ENCODE measurements at regions not wholly inside any gene's neighbourhood (a gene's known extent, or its start where the extent isn't known, plus 50 kb on each side); places are given as distances from the start of the nearest gene placed in this dataset.

GRCh38 chr5:27437594-27438200 is 399.3 kb upstream of the CDH9 start:
- Mint-ChIP-seq H3K4me1 (no peaks in the 10 kb centered on the region), H3K9me3 (peaks cover 11 to 20% of the 10 kb centered on the region in 2 donors), H3K4me3 (no peak overlapping the region), H3K27me3 (no peaks in the 10 kb centered on the region), H3K27ac (no peak overlapping the region)
- no peak for ATAC-seq
- DNase-seq: no peak

GRCh38 chr5:27434335-27434734 is 395.9 kb upstream of the CDH9 start:
- no peak overlapping the region for H3K27ac Mint-ChIP-seq
- H3K4me3 Mint-ChIP-seq: no peak overlapping the region
- H3K4me1 Mint-ChIP-seq: no peaks in the 10 kb centered on the region
- DNase-seq (no peak), ATAC-seq (no peak)
- no peaks in the 10 kb centered on the region for H3K27me3 Mint-ChIP-seq
- peaks cover 18 to 22% of the 10 kb centered on the region in 2 donors for H3K9me3 Mint-ChIP-seq

- Mint-ChIP-seq H3K4me1 (no peaks in the 10 kb centered on the region), H3K27me3 (no peaks in the 10 kb centered on the region), H3K27ac (no peak overlapping the region), H3K4me3 (no peak overlapping the region), H3K9me3 (peaks cover 16% of the 10 kb centered on the region in 2 donors)
- no peak for DNase-seq
- ATAC-seq: no peak
These were observed 375.7 kb upstream of the CDH9 start for GRCh38 chr5:27414099-27414498.

- H3K4me3 Mint-ChIP-seq: no peak overlapping the region
- DNase-seq (no peak), ATAC-seq (no peak)
- no peaks in the 10 kb centered on the region for H3K27me3 Mint-ChIP-seq
- no peak overlapping the region for H3K27ac Mint-ChIP-seq
- peaks cover 8 to 21% of the 10 kb centered on the region in 2 donors for H3K9me3 Mint-ChIP-seq
- H3K4me1 Mint-ChIP-seq: no peaks in the 10 kb centered on the region
These were observed 374.0 kb upstream of the CDH9 start for GRCh38 chr5:27412384-27412783.

- Mint-ChIP-seq H3K4me1 (no peaks in the 10 kb centered on the region), H3K9me3 (peaks cover 0 to 5% of the 10 kb centered on the region in 2 donors), H3K4me3 (no peak overlapping the region), H3K27ac (no peak overlapping the region), H3K27me3 (no peaks in the 10 kb centered on the region)
- ATAC-seq: no peak
- DNase-seq: no peak
These were observed 367.6 kb upstream of the CDH9 start for GRCh38 chr5:27406020-27406419.

- no peak overlapping the region for H3K4me3 Mint-ChIP-seq
- H3K27me3 Mint-ChIP-seq: no peaks in the 10 kb centered on the region
- peaks cover 7 to 15% of the 10 kb centered on the region in 2 donors for H3K9me3 Mint-ChIP-seq
- no peak for DNase-seq
- H3K4me1 Mint-ChIP-seq: no peaks in the 10 kb centered on the region
- ATAC-seq: no peak
- no peak overlapping the region for H3K27ac Mint-ChIP-seq
These were observed 365.0 kb upstream of the CDH9 start for GRCh38 chr5:27403243-27403882.

- Mint-ChIP-seq H3K4me3 (no peak overlapping the region), H3K9me3 (peaks cover 7 to 11% of the 10 kb centered on the region in 2 donors), H3K27ac (no peak overlapping the region), H3K4me1 (no peaks in the 10 kb centered on the region), H3K27me3 (no peaks in the 10 kb centered on the region)
- DNase-seq: no peak
- no peak for ATAC-seq
These were observed 364.4 kb upstream of the CDH9 start for GRCh38 chr5:27402828-27403227.

GRCh38 chr5:27396998-27397397 is 358.6 kb upstream of the CDH9 start:
- H3K27ac Mint-ChIP-seq: no peak overlapping the region
- no peak for DNase-seq
- no peaks in the 10 kb centered on the region for H3K27me3 Mint-ChIP-seq
- H3K4me3 Mint-ChIP-seq: no peak overlapping the region
- H3K9me3 Mint-ChIP-seq: peaks cover 7 to 11% of the 10 kb centered on the region in 2 donors
- no peaks in the 10 kb centered on the region for H3K4me1 Mint-ChIP-seq
- no peak for ATAC-seq

GRCh38 chr5:27392716-27393115 is 354.3 kb upstream of the CDH9 start:
- Mint-ChIP-seq H3K4me1 (no peaks in the 10 kb centered on the region), H3K4me3 (no peak overlapping the region), H3K9me3 (no peaks in the 10 kb centered on the region), H3K27me3 (no peaks in the 10 kb centered on the region), H3K27ac (no peak overlapping the region)
- no peak for ATAC-seq
- DNase-seq: no peak

GRCh38 chr5:27389696-27390095 is 351.3 kb upstream of the CDH9 start:
- DNase-seq (no peak), ATAC-seq (no peak)
- no peaks in the 10 kb centered on the region for H3K9me3 Mint-ChIP-seq
- H3K27ac Mint-ChIP-seq: no peak overlapping the region
- H3K27me3 Mint-ChIP-seq: no peaks in the 10 kb centered on the region
- no peaks in the 10 kb centered on the region for H3K4me1 Mint-ChIP-seq
- H3K4me3 Mint-ChIP-seq: no peak overlapping the region

GRCh38 chr5:27388755-27389154 is 350.4 kb upstream of the CDH9 start:
- no peaks in the 10 kb centered on the region for H3K27me3 Mint-ChIP-seq
- DNase-seq (no peak), ATAC-seq (no peak)
- no peaks in the 10 kb centered on the region for H3K9me3 Mint-ChIP-seq
- H3K4me3 Mint-ChIP-seq: no peak overlapping the region
- no peaks in the 10 kb centered on the region for H3K4me1 Mint-ChIP-seq
- no peak overlapping the region for H3K27ac Mint-ChIP-seq

GRCh38 chr5:27387535-27388073 is 349.2 kb upstream of the CDH9 start:
- DNase-seq (no peak), ATAC-seq (no peak)
- Mint-ChIP-seq H3K27me3 (no peaks in the 10 kb centered on the region), H3K9me3 (no peaks in the 10 kb centered on the region), H3K4me3 (no peak overlapping the region), H3K4me1 (no peaks in the 10 kb centered on the region), H3K27ac (no peak overlapping the region)

- no peak for DNase-seq
- Mint-ChIP-seq H3K27ac (no peak overlapping the region), H3K27me3 (no peaks in the 10 kb centered on the region)
These were observed 343.3 kb upstream of the CDH9 start for GRCh38 chr5:27381686-27382085.

GRCh38 chr5:27377626-27378025 is 339.2 kb upstream of the CDH9 start:
- DNase-seq (no peak), ATAC-seq (no peak)
- Mint-ChIP-seq H3K4me3 (no peak overlapping the region), H3K27me3 (no peaks in the 10 kb centered on the region), H3K27ac (no peak overlapping the region), H3K4me1 (no peaks in the 10 kb centered on the region), H3K9me3 (peaks cover 4 to 8% of the 10 kb centered on the region in 2 donors)

More at GRCh38 chr5:27381686-27382085, 343.3 kb upstream of the CDH9 start:
- no peak for ATAC-seq
- Mint-ChIP-seq H3K9me3 (peaks cover 0 to 8% of the 10 kb centered on the region in 2 donors), H3K4me1 (no peaks in the 10 kb centered on the region), H3K4me3 (no peak overlapping the region)

- Mint-ChIP-seq H3K4me3 (no peak overlapping the region), H3K9me3 (peaks cover 5 to 14% of the 10 kb centered on the region in 2 donors), H3K4me1 (no peaks in the 10 kb centered on the region), H3K27me3 (no peaks in the 10 kb centered on the region), H3K27ac (no peak overlapping the region)
- no peak for DNase-seq
- ATAC-seq: no peak
These were observed 315.6 kb upstream of the CDH9 start for GRCh38 chr5:27353970-27354369.

- H3K4me3 Mint-ChIP-seq: no peak overlapping the region
- no peak overlapping the region for H3K27ac Mint-ChIP-seq
- peaks cover 5 to 16% of the 10 kb centered on the region in 2 donors for H3K9me3 Mint-ChIP-seq
- no peaks in the 10 kb centered on the region for H3K27me3 Mint-ChIP-seq
- H3K4me1 Mint-ChIP-seq: no peaks in the 10 kb centered on the region
- ATAC-seq: no peak
- DNase-seq: no peak
These were observed 315.2 kb upstream of the CDH9 start for GRCh38 chr5:27353540-27353939.
